ENCODE measurements at regions not wholly inside any gene's neighbourhood (a gene's known extent, or its start where the extent isn't known, plus 50 kb on each side); places are given as distances from the start of the nearest gene placed in this dataset.
"Not testable (repeated sequence)": the region's sequence is repeated elsewhere in the genome, so short reads cannot be mapped to it uniquely, and the experiment has no call there.

DNA sequence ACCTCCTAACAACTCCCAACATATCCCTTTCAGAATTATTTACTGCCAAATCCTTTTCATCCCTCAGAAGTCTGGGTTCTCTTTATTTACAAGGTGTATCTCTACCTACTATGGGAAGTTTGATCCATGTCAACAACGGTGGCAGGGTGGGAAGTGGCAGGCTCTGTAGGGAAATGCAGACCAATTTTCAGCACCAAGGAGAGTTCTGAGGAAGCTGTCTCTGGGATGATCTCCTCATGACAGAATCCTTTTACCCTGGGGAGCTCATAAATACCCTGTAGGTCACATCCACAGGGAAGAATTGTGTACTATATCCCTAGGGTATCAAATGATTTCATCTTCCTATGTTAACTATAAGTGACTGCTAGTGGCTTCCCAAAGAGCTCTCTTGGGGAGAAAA lies 107.8 kb upstream of the NEK6 start:
- TF ChIP-seq, protein P1, sequence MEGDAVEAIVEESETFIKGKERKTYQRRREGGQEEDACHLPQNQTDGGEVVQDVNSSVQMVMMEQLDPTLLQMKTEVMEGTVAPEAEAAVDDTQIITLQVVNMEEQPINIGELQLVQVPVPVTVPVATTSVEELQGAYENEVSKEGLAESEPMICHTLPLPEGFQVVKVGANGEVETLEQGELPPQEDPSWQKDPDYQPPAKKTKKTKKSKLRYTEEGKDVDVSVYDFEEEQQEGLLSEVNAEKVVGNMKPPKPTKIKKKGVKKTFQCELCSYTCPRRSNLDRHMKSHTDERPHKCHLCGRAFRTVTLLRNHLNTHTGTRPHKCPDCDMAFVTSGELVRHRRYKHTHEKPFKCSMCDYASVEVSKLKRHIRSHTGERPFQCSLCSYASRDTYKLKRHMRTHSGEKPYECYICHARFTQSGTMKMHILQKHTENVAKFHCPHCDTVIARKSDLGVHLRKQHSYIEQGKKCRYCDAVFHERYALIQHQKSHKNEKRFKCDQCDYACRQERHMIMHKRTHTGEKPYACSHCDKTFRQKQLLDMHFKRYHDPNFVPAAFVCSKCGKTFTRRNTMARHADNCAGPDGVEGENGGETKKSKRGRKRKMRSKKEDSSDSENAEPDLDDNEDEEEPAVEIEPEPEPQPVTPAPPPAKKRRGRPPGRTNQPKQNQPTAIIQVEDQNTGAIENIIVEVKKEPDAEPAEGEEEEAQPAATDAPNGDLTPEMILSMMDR (IDR thresholded peaks at IDR 0.05), result no peak
- no peak for TF ChIP-seq ZFX (IDR thresholded peaks at IDR 0.05; ENCODE audit: borderline replicate concordance)
- no peak overlapping the region for H3K27ac ChIP-seq

DNA sequence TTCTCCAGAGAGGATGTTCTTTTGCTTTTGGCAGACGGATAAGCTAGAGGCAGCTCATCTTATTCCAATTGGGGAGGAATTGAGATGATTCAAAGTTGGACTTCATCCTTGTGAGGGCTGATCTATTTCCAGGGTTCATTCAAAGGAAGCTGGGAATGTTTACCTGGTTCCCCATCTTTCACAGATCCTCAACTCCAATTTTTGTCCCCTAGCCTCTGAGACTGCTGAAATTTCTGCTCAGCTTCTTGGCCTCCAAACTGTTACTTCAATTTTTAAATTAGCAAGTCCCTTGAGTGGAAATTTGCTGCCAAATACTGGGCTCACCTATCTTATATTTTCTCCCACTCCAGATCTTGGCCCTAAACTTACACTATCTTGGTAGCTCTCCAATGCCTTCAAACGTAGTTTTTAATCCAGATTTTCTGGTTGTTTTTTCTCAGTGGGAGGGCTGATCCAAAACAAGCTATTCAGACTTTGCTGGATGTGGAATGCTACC lies 93.9 kb upstream of the NEK6 start:
- TF ChIP-seq, protein P1 (IDR thresholded peaks at IDR 0.05), result no peak
- TF ChIP-seq ZFX (IDR thresholded peaks at IDR 0.05; ENCODE audit: borderline replicate concordance), result no peak
- no peak overlapping the region for H3K27ac ChIP-seq

DNA sequence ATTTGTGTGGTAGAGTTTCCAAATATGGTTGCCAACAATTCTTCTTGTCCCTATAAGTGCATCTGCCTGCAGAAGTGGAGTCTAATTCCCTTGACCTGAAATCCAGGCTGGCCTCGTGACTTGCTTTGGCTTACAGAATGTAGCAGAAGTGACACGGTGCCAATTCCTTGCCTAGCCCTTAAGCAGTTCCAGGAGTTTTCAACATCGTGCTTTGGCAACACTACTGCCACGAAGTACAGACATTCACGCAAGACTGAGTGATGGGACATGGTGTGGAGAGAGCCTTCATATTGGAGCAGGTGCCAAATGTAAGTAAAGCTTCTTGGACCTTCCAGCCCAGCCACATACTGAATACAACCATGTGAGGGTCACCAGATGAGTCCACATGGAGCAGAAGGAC lies 92.9 kb upstream of the NEK6 start:
- no peak for TF ChIP-seq ZFX (IDR thresholded peaks at IDR 0.05; ENCODE audit: borderline replicate concordance)
- TF ChIP-seq, protein P1 (IDR thresholded peaks at IDR 0.05), result no peak
- no peak overlapping the region for H3K27ac ChIP-seq

DNA sequence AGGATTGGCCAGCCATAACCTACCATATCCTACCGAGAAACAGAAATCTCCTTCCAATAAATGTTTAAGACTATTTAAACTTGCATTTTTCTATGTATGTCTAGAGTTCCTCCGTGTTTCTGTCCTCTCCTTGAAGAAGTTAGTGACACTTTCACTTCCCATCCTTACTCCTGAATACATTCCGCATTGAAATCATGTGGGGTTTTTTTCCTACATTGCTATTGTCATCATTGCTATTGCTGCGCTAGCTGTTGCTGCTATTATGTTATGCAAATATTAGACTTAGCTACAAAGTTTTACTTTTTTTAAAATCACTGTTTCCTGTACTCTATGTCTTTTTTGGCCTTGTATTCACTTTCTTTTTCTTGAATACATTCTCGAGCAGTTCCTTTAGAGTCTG lies 83.3 kb upstream of the NEK6 start:
- no peak overlapping the region for H3K27ac ChIP-seq
- TF ChIP-seq, protein P1 (IDR thresholded peaks at IDR 0.05), result no peak
- no peak for TF ChIP-seq ZFX (IDR thresholded peaks at IDR 0.05; ENCODE audit: borderline replicate concordance)

GRCh38 chr9:124177522-124177921 lies 80.2 kb upstream of the NEK6 start:
- H3K27ac ChIP-seq, result not testable (repeated sequence)

DNA sequence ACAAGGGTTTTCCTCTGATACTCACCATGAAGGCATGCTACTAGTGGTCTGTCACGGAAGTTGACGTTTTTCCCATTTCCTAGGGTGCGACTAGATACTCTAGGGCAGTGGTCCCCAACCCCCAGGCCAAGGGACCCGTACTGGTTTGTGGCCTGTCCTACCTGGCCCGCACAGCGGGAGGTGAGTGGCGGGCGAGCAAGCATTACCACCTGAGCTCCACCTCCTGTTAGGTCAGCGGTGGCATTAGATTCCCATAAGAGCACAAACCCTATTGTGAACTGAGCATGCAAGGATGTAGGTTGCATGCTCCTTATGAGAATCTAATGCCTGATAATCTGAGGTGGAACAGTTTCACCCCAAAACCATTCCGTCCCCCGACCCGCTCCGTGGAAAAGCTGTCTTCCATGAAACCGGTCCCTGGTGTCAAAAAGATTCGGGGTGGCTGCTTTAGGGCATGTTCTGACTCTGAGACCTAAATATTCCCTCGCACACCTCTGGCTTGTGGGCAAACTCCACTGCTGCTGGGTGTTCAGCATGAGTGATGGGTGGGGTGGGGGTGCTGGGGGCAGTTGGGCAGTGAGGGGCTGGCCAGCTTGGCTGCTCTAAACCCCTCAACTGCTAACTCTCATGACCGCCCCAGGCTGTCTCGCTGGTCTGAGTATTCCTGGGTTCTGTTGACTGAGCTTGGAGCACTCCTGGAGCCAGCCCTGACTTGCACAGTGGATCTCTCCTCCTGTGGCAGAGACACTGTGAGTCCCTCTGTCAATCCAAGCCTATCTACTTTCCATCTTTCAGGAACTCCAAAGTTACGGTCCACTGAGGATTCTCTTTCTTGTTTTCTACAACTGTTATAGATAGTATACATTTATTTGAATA lies 78.3 kb upstream of the NEK6 start:
- TF ChIP-seq, protein P1 (IDR thresholded peaks at IDR 0.05), result no peak
- no peak overlapping the region for H3K27ac ChIP-seq

DNA sequence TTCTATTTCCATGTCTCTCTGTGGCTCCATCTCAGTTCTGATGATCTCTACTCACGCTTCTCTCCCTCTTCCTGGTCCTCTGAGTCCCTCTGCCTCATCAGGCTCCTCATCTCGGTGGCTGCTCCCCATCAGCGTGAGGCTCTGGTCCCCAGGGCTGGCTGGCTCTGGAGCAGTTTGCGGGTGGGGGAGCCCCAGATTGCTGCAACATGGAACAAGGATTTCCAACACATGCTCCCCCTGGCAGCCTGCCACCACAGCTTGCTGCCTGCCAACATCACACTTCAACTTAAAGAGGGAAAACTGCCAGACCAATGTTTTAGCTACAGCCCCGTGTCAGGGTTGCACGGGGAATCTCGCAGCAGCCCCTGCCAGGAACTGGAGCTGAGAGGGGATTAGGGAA lies 77.2 kb upstream of the NEK6 start:
- TF ChIP-seq, protein P1 (IDR thresholded peaks at IDR 0.05), result no peak
- TF ChIP-seq ZFX (IDR thresholded peaks at IDR 0.05; ENCODE audit: borderline replicate concordance), result no peak
- H3K27ac ChIP-seq, result no peak overlapping the region

Measured in 22Rv1 (cell line).